NCI-H526 (cell line): ENCODE measurements at regions not wholly inside any gene's neighbourhood (a gene's known extent, or its start where the extent isn't known, plus 50 kb on each side); places are given as distances from the start of the nearest gene placed in this dataset.

Source experiments
- DNase-seq, 2 experiments: peaks; one replicate each; lab custom pipeline; 2025; lab: John Stamatoyannopoulos, UW

DNA sequence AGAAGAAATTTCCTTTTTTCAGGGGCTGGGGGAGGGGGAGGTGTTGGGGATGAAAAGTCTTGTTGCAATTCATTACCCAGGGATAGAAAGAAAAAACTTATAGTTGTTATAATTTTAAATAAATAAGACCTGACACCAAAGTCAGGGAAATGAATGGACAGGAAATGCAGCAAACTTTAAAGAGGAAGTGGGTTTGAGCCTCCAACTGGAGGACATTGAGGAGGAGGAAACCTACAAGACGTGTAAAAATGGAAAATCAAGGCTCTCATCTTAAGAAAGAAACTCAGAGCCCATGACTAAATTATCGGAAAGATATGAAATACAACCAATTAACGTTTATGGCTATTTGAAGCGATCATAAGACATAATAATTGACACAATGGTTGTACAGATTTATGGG is 54.4 kb downstream of the NIBAN1 start:
- DNase-seq, result no peak

DNA sequence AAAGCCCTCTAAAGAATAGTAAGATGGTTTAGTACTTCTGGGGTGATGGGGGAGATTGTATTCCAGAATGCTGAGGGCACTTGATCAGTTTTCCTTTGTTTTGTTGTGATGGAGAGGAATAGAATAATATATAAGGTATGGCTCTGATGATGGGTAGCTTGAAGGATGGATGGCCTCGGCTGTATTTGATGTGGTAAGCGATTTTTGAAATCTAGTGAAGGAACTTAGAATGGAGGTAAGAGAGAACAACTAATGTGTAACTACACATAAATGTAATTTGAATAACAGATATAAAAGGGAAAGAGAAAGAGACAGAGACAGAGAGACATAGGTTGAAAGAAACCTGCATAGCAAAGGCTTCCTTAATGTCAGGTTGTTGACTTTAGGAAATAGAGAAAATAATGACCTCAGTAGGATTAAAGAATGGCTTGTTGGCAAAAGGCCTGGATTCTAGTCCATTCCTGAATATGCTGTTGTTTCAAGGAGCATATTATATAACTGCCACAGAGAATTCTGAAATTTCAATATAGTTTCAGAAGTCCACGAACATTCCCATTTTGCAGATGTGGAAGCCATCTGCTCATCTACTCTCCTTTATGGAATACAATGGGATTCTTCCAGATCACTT is 58.7 kb downstream of the NIBAN1 start:
- DNase-seq, result no peak

DNA sequence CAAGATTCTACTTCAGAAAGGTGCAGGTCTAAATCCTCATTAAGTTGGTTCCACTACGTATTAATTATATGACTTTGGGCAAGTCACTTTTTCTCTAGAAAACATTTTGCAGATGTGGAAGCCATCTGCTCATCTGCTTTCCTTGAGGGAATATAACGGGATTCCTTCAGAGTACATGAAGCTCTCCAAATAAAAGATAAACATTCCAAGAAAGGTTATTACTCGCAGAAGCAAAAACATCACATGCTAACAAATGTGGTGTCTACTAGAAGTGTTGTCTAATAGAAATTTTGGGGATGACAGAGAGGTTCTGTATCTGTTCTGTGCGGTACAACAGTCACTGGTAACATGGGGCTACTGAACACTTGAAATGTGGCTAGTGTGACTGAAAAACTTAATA is 60.2 kb downstream of the NIBAN1 start:
- no peak for DNase-seq

DNA sequence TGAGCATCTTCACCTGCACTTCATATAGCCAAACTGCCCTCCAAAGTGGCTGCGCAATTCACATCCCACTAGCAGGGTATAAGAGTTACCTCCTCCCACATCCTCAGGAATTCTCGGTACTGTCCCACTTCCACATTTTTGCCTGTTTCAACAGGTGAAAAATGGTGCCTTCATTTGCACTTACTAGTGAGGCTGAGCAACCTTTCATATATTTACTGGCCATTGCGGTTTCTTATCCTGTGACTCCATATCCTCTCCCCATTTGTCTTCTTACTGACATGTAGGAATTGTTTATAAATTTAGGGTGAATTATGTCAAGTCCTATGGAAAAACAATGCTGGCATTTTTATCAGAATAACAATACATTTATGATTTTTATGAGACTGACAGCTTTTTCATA is 61.9 kb downstream of the NIBAN1 start:
- DNase-seq, result no peak

DNA sequence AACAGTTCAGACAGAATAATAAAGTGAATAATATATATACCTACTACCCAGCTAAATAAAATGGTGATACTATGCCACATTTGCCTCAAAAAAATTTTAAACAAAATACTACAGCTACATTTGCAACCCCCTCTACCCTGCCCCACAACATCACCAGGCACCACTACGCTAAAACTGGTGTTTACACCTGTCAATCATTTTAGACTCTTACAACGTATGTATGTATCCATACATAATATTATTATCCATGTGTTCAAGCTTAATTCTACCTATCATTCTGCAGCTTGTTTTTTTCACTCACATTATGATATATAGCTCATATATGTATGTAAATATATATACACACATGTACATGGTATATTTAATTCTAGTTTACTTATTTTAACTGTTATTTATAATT is 62.5 kb downstream of the NIBAN1 start:
- DNase-seq, result no peak

DNA sequence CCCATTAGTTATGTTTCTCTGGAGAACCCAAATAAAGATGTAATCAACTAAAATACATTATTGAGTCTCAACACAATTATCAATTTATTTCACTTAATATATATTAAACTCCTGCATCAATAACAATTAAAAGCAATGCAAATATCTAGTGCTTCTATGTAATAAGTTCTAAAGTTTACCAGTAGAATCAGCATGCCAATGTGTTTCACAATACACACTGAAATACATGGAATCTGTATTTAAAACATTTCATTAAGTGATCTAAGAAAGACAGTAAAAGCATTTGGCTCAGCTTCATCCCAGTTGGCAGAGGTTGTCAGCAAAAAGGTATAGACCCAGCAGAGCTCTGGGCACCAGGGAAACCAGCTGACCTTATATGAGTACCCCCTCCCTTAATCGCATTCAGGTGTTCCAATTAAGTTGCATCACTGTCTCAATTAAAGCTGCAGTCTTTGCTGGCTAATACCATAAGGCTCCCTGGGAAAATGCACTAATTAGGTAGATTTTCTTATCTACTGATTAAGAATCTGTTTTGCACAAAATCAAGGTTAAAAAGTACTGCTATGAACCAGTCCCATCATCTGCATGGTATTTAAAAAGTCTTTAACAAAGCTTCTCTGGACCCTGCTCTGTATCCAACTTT is 63.1 kb downstream of the NIBAN1 start:
- DNase-seq, result no peak

DNA sequence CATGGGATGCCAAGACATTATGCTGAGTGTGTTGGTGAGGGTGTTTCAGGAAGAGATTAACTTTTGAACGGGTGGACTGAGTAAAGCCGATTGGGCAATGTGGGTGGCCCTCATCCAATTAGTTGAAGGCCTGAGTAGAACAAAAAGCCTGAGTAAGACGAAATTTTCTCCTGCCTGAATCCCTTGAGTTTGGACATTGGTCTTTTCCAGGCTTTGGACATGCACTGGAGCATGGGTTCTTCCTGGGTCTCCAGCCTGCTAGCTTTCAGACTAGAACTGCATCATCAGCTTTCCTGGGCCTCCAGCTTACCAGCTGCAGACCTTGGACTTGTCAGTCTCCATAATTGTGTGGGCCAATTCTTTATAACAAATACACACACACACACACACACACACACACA is 63.6 kb downstream of the NIBAN1 start:
- DNase-seq, result no peak

DNA sequence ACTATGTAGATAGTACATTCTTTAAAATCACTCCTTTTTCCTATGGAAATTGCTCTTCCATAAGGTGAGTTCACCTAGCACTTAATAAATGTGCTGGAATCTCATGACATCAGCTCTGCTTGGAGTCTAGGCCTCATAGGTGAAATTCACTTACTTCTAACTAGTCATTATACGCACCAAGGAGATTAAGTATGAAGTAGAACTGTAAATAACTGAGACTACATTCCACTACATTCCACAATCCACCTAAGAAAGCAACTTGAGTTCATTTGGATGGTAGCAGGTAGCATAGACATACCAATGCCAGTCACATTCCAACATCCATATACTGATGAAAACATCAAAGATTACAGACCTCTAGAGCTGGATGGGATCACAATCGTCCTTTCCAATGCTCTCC is 64.3 kb downstream of the NIBAN1 start:
- no peak for DNase-seq

DNA sequence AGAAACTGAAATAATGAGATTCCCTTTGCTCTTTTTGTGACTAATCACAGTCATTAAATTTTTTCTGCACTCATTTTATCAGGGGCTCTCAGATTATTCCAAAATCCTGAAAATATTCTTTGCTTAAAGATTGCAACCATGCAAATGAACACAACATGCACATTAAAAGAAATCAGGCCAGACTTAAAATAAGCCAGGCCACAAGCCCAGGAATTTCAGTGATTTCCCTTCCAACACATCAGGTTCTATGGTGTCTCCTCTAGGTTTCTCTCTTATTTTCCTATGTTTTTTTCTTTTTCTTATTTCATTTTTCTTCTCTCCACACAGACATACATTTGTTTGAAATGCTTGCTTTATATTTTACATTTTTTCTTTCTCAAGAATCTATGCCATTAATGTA is 65.3 kb downstream of the NIBAN1 start:
- no peak for DNase-seq

DNA sequence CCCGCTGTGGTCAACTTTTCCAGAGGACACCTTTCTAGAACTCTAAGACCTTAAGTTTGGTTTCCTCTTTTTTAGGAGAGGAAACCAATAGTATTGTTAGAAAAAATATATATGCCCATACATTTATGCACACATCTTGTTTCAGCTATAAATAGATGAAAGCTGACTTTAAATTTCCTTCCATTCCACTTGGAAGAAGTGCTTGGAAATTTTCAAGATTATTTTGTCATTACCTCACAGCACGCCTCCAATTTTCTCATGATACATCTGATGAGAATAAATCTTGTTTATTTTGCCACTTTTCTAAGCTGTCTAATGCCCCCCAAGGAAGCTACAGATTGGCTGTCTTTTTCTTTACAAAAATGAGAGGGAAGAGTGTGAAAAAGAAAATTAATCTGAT is 65.8 kb downstream of the NIBAN1 start:
- no peak for DNase-seq

DNA sequence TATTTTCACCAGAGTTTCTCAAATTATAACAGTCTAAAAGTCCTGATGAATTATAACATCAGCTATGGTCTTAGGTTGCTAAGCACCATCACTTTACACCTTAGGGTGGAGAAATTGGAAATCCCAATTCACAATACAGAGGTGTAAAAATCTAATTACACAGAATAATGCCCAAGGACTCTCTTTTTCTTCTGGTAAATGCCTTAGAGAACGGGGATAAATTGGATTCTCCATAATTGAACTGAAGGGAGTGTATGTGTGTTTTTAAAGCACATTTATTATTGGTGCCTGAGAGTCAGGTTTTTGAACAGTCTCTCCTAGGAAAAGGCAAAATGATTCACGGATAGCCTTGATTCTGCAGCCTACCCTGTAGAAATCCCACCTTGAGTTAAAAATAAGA is 66.8 kb downstream of the NIBAN1 start:
- DNase-seq, result no peak

DNA sequence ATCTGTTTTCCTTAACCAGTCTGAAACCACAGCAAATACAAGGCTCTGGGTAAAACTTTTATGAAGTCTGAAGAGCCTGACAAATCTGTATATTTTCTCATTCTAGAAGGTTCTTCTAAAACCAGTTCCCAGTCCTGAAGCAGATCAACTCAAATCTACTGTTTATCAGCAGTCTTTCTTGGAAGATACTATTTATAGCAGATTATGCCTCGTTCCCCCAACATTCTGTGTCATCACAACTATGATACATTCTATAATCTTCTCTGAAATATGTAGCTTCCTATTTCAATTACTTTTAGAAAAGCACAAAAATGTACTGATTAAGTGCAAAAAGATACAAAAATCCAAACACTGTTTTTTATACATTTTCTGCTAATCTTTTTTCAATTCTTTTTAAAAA is 67.5 kb downstream of the NIBAN1 start:
- no peak for DNase-seq

DNA sequence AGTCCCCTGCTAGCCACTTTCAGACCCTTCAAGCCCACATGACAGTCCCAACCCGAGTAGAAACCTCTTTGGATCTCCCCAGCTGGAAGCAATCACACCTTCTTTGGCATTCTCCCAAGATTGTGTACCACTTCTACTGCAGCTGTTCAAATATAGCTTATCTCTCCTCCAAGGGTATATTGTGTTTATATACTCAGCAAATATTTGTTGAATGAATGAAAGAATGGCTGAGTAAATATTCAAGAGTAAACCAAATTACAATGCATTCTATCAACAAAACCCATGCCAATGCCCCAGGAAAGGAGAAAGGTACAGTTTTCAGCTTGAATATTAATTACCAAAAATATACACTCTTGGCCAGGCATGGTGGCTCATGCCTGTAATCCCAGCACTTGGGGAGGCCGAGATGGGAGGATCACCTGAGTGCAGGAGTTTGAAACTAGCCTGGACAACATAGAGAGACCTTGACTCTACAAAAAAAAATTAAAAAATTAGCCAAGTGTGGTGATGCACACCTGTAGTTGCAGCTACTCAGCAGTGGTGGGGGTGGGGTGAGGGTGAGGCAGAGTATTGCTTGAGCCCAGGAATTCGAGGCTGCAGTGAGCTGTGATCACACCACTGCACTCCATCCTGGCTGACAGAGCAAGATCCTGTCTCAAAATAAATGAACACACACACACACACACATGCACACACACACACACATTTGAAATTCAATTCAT is 68.5 kb downstream of the NIBAN1 start:
- peak in 1 of 2 experiments; percentile 26 for DNase-seq

DNA sequence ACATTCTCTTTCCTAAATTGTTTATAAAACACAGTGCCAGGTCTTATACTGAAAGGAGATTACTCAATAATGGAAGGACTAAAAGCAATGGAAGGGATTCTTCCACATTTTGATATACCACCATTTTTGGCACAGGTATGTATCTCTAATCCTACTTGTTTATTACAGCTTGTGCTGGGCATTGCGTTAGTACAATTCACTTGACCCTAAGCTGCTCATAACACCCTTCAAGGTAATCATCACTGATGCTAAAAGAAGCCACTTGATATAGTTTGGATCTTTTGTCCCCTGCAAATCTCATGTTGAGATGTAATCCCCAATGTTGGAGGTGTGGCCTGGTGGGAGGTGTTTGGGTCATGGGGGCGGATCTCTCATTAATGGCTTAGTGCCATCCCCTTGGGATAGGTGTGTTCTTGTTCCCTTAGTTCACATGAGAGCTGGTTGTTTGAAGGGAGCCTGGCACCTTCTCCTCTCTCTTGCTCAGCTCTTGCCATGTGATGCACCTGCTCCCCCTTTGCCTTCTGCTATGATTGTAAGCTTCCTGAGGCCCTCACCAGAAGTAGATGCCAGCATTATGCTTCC is 71.1 kb downstream of the NIBAN1 start:
- DNase-seq, result no peak

DNA sequence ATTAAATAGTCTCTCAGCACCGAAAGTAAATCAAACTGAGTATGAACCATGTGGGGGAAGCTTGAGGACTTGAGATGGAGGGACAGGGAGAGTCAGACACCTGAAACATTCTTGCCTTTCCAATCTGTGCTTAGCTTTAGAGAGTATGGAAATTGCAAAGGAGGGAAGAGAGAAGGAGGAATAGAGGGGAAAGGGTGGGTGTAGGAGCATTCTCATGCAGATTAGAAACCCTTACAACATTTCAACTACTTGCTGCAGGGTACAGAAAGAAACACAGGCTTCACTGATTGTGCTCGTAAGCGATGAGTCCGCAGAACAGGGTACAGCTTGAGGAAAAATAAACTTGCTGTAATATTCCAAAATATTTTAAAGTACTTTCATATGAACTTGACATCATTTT is 73.8 kb downstream of the NIBAN1 start:
- no peak for DNase-seq

DNA sequence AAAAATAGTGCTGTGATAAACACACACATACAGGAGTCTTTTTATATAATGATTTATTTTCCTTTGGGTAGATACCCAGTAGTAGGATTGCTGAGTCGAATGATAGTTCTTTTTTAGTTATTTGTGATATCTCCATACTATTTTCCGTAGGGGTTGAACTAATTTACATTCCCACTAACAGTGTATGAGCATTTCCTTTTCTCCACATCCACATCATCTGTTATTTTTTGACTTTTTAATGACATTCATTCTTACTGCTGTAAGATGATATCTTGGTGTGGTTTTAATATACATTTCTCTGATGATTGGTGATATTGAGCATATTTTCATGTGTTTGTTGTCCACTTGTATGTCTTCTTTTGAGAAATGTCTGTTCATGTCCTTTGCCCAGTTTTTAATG is 78.3 kb downstream of the NIBAN1 start:
- DNase-seq, result no peak

DNA sequence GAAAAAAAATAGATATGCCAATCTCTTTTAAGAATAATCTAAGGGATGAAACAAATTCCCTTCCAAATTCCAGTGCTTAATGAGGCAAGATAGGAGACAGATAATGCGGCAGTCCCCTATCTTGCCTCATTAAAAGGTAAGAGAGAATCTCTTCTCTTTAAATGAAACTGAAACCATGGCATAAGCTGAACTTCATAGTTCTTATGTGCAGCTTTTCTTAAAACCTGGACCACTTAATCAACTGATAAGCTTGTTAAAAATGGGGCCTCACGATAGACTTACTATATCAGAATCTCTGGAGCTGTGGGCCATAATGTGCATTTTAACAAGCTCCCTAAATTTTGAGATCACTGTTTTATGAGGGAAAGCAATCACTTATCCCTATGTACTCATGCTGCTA is 79.2 kb downstream of the NIBAN1 start:
- no peak for DNase-seq

DNA sequence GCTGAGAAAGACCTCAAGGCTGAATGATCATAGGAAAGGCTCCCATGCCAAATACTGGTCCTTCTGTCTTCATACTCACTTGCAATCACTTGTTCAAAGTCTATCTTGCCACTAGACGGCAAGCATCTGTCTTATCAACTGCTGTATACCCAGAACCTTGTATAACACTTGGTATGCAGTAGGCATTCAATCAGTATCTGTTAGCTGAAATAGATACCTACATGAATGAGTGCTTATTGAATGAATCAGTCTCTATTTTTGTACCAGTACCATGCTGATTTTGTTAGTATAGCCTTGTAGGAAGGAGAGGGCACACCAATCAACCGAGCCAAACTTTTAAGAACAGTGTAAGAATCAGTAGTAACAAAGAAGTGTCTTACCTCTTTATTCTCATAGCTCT is 80.6 kb downstream of the NIBAN1 start:
- no peak for DNase-seq

DNA sequence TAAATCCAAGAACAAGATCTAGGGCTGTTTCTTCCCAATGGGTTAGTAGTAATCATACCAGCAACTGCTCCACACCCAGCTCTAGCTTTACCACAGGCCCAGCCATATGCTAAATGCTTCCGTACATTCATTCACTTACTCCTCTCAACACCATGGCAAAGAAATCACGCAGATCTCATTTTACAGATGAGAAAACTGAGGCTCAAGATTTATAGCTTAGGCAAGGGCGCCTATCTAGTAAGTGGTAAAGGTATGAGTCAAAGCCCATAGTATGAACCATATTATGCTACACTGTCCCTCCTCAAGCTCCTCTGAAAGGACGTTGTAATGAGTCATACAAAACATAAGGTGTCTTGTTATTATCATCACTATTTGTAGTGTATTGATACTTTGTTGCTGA is 82.2 kb downstream of the NIBAN1 start:
- DNase-seq, result no peak

DNA sequence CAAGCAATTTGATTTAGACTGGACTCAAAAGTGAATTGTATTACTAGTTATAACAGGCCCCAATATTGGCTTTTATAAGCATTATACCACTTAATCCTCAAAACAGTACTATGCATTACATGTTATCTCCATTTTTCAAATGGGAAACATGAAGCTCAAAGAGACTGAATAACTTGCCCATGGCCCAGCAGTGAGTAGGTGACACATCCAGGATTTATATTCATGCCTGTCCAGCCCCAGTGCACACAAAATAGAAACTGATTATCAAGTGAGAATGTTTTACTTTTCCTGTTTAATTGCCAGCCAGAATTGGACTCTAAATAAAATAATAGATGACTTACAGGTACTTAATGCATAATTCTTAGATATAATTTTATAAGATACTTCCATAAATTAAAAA is 82.9 kb downstream of the NIBAN1 start:
- no peak for DNase-seq

DNA sequence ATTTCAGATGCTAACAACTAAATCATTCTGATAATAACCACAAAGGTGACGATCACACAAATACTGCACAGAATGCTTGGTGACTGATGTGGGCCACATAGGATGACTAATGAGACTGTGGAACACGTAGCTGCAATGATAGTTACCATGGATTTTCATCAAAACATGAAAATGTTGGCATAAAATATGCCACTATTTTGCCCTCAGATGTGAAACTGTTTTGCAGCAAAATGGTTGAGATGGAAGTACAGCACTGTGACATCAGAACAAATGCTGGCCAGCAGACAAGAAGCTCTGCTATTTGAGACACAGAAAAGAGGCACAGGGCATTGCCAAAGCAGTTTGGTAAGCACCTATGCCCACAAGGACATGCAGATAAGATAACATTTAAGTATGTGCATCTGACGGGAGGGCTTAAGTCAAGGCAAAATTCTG is 83.8 kb downstream of the NIBAN1 start:
- DNase-seq, result no peak

DNA sequence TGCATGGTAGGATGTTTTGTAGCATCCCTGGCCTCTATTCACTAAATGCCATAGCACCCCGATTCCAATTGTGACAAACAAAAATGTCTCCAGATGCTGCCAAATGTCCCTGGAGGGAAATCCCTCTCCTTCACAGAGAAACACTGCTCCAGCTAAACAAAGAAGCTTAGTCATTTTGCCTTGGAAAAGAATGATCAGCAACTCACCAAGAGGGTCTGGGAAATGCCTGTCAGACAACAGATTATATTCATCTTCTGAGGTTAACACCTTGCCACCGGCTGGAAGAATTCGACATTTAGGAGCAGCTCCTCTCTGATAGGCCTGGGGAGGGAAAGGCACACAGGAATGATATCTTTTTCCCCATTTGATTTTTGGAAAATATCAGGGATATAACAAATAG is 84.4 kb downstream of the NIBAN1 start:
- no peak for DNase-seq

DNA sequence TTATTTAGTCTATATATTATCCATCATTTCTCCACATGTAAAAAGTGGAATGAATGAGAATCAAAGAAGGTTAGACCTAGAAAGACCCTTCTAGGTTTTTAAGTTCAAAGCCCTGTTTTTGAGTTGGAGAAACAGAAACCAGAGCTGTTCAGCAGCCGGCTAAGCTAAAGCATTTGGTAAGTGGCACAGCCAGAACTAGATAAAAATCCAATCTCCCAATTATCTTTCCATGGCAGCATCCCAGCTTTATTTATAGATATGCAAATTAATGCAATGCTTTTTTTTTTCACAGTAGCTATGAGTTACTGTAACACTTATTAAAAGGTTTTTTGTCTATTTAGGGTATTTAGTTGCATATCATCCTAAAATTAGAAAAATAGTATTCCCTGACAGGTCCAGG is 85.1 kb downstream of the NIBAN1 start:
- no peak for DNase-seq
